Smooth muscle cell (in vitro differentiated cells): ENCODE measurements at regions not wholly inside any gene's neighbourhood (a gene's known extent, or its start where the extent isn't known, plus 50 kb on each side); places are given as distances from the start of the nearest gene placed in this dataset.

Source experiments
- DNase-seq: peaks from one replicate; lab custom pipeline; 2025; ENCODE audit not compliant: unreplicated experiment; lab: John Stamatoyannopoulos, UW
- H2AFZ ChIP-seq: fragments of 200-600 bp; sonication (generic); 2 replicates; pipeline ENCODE4 v1.6.0; 2016; ENCODE audit warnings: antibody characterized with exemption, low read depth, mild to moderate bottlenecking
- H3F3A ChIP-seq: fragments of 200-600 bp; sonication (generic); 2 replicates; pipeline ENCODE4 v1.6.0; 2017; ENCODE audit warnings: antibody characterized with exemption, low read depth
- H3K27ac ChIP-seq: fragments of 200-600 bp; sonication (generic); 2 replicates; pipeline ENCODE4 v1.5.1; 2016; ENCODE audit warnings: low read depth, mild to moderate bottlenecking
- H3K27me3 ChIP-seq: fragments of 200-600 bp; sonication (generic); 2 replicates; pipeline ENCODE4 v1.6.1; 2016; ENCODE audit warnings: low read depth, mild to moderate bottlenecking
- H3K36me3 ChIP-seq: fragments of 200-600 bp; sonication (generic); 2 replicates; pipeline ENCODE4 v1.5.1; 2016; ENCODE audit warnings: low read depth
- H3K4me1 ChIP-seq: fragments of 200-600 bp; sonication (generic); 2 replicates; pipeline ENCODE4 v1.5.1; 2016; ENCODE audit warnings: low read depth
- H3K4me2 ChIP-seq: fragments of 200-600 bp; sonication (generic); 2 replicates; pipeline ENCODE4 v1.6.0; 2016; ENCODE audit warnings: mild to moderate bottlenecking
- H3K4me3 ChIP-seq: fragments of 200-600 bp; sonication (generic); 2 replicates; pipeline ENCODE4 v1.5.1; 2016; ENCODE audit warnings: mild to moderate bottlenecking
- H3K79me2 ChIP-seq: fragments of 200-600 bp; sonication (generic); 2 replicates; pipeline ENCODE4 v1.6.0; 2016; ENCODE audit warnings: low read depth, mild to moderate bottlenecking
- H3K9ac ChIP-seq: fragments of 200-600 bp; sonication (generic); 2 replicates; pipeline ENCODE4 v1.6.0; 2016; ENCODE audit warnings: low read depth
- H3K9me3 ChIP-seq: fragments of 200-600 bp; sonication (generic); replicated peaks from 2 replicates; pipeline ENCODE4 v1.5.1; 2016; ENCODE audit warnings: low read depth
- H4K20me1 ChIP-seq: fragments of 200-600 bp; sonication (generic); 2 replicates; pipeline ENCODE4 v1.6.0; 2016; ENCODE audit warnings: low read depth
- WGBS: methylation state at CpG from one replicate; pipeline ENCODE4 v1.1.7; 2016; ENCODE audit warnings: low lambda C conversion rate; 5-methylcytosine and 5-hydroxymethylcytosine counted together
- TF ChIP-seq, protein P1 (sequence below): fragments of 200-600 bp; sonication (generic); IDR thresholded peaks from 2 replicates; pipeline ENCODE4 v1.5.1; 2017; ENCODE audit warnings: borderline replicate concordance, mild to moderate bottlenecking, antibody characterized with exemption; ENCODE audit not compliant: insufficient read depth, poor library complexity, severe bottlenecking

DNA sequence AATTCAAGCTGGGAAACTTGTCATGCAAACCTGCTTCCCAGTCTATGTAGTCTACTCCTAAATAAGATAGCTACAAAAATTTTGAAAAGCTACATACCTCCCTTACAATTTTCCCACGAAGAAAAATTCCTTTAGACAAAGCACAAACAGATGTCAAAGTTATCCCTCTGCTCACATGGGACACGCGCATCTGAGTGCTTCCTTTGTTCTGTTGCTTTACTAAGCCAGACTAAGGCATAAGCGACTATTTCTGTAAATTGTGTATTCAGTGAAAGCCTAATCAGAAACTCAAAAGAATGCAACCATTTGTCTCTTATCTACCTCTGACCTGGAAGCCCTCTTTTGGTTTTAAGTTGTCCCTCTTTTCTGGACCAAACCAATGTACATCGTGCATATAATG is 583.7 kb upstream of the B3GAT1 start:
- DNase-seq = no peak
- Histone ChIP-seq H3K27ac (no peak overlapping the region), H3K27me3 (no peaks in the 10 kb centered on the region), H3K4me3 (no peak overlapping the region), H2AFZ (no peak overlapping the region), H4K20me1 (no peaks in the 10 kb centered on the region), H3K36me3 (no peaks in the 10 kb centered on the region), H3K4me2 (no peak overlapping the region), H3K79me2 (no peaks in the 10 kb centered on the region), H3F3A (no peaks in the 10 kb centered on the region), H3K4me1 (peaks cover 22% of the 10 kb centered on the region), H3K9me3 (no peaks in the 10 kb centered on the region), H3K9ac (no peak overlapping the region)
- 42% methylated on average over 5 of the region's 5 CpGs for WGBS
- TF ChIP-seq, protein P1, sequence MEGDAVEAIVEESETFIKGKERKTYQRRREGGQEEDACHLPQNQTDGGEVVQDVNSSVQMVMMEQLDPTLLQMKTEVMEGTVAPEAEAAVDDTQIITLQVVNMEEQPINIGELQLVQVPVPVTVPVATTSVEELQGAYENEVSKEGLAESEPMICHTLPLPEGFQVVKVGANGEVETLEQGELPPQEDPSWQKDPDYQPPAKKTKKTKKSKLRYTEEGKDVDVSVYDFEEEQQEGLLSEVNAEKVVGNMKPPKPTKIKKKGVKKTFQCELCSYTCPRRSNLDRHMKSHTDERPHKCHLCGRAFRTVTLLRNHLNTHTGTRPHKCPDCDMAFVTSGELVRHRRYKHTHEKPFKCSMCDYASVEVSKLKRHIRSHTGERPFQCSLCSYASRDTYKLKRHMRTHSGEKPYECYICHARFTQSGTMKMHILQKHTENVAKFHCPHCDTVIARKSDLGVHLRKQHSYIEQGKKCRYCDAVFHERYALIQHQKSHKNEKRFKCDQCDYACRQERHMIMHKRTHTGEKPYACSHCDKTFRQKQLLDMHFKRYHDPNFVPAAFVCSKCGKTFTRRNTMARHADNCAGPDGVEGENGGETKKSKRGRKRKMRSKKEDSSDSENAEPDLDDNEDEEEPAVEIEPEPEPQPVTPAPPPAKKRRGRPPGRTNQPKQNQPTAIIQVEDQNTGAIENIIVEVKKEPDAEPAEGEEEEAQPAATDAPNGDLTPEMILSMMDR = no peak

DNA sequence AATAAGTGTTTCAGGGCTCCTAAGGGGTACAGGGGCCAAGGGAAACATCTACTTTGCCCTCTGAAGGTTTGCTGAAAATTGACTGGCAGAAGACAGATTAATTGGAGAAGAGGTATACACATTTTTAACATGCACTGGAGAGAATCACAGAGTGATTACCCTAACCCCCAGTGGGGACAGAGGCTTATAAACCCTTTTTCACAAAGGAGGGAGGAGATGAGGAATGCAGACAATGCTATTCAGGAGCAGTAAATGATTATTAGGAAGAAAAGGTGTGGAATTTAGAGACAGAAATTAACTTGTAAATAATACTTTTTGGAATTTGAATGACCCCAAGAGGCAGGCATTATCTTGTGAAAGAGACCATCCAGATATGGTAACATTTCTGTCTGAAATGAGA is 582.4 kb upstream of the B3GAT1 start:
- Histone ChIP-seq H3K27ac (no peak overlapping the region), H3K9ac (no peak overlapping the region), H3K79me2 (no peaks in the 10 kb centered on the region), H3K4me2 (no peak overlapping the region), H3F3A (no peaks in the 10 kb centered on the region), H2AFZ (no peak overlapping the region), H4K20me1 (no peaks in the 10 kb centered on the region), H3K4me3 (no peak overlapping the region), H3K27me3 (no peaks in the 10 kb centered on the region), H3K4me1 (peaks cover 22% of the 10 kb centered on the region), H3K36me3 (no peaks in the 10 kb centered on the region), H3K9me3 (no peaks in the 10 kb centered on the region)
- DNase-seq = no peak
- TF ChIP-seq, protein P1 = no peak

DNA sequence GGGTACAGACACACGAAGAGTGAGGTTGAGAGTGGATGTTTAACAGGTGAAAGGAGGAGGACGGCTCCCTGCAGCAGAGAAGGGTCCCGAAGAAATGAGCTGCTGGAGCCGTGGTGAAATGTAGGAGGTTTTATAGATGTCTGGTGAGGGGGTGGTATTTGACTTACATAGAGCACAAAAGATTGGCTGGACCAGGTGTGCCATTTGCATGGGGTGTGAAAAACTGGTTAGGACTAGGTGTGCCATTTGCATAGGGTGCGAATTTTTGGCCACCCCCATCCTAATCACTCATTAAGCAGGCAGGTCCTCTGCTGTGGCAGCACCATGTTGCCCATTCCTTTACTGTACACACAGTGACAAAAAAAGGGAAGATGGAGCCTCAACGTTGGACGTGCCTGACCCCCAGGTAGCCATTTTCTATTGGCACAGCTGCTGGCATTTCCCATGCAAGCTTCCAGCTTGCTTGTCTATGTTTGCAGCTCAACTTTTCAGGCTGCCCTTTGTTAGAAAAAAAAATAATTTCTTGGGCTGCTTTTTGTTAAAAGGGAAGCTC is 581.7 kb upstream of the B3GAT1 start:
- peaks cover 15% of the 10 kb centered on the region for H3K4me1 ChIP-seq
- H4K20me1 ChIP-seq = no peaks in the 10 kb centered on the region
- no peaks in the 10 kb centered on the region for H3F3A ChIP-seq
- TF ChIP-seq, protein P1 = no peak
- no peak overlapping the region for H3K4me3 ChIP-seq
- no peak overlapping the region for H3K9ac ChIP-seq
- no peak overlapping the region for H2AFZ ChIP-seq
- no peaks in the 10 kb centered on the region for H3K79me2 ChIP-seq
- H3K4me2 ChIP-seq = no peak overlapping the region
- DNase-seq = no peak
- 62% methylated on average over 7 of the region's 7 CpGs for WGBS
- no peaks in the 10 kb centered on the region for H3K9me3 ChIP-seq
- no peaks in the 10 kb centered on the region for H3K27me3 ChIP-seq
- H3K27ac ChIP-seq = no peak overlapping the region
- no peaks in the 10 kb centered on the region for H3K36me3 ChIP-seq

DNA sequence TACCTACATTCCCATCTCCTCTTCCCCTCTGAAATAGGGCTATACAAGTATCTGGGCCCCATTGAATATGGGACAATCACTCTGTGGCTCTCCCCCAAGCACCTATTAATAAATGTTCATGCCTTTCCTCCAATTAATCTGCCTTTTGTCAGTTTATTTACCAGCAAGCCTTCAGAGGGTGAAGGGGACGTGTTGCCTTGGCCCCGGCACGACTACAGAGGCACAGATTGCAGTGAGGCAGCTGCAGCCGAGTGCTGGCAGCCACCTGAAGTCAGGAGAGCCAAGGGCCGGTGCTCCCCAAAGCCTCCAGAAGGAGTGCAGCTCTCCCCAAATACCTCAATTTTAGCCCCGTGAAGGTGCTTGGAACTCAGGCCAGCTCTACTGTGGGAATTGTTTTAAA is 580.9 kb upstream of the B3GAT1 start:
- peaks cover 13% of the 10 kb centered on the region for H3K4me1 ChIP-seq
- no peaks in the 10 kb centered on the region for H3K79me2 ChIP-seq
- H3K36me3 ChIP-seq = no peaks in the 10 kb centered on the region
- H3K9ac ChIP-seq = no peak overlapping the region
- no peak overlapping the region for H3K4me3 ChIP-seq
- TF ChIP-seq, protein P1 = no peak
- no peaks in the 10 kb centered on the region for H3K9me3 ChIP-seq
- no peaks in the 10 kb centered on the region for H4K20me1 ChIP-seq
- H3K27me3 ChIP-seq = no peaks in the 10 kb centered on the region
- WGBS = 87% methylated on average over 6 of the region's 6 CpGs
- no peak overlapping the region for H2AFZ ChIP-seq
- no peak overlapping the region for H3K27ac ChIP-seq
- H3F3A ChIP-seq = no peaks in the 10 kb centered on the region
- no peak for DNase-seq
- H3K4me2 ChIP-seq = no peak overlapping the region
